SK-N-SH treated with all-trans-retinoic acid at 6 μM for 48 hours (cell line): ENCODE measurements at regions not wholly inside any gene's neighbourhood (a gene's known extent, or its start where the extent isn't known, plus 50 kb on each side); places are given as distances from the start of the nearest gene placed in this dataset.

ENCODE experiments used
- ATAC-seq: fragments of 200-7000 bp; cut with Tn5 transposase; 3 replicates; pipeline ENCODE4 v1.9.1; 2020; ENCODE audit warnings: mild to moderate bottlenecking, moderate library complexity
- ARNTL ChIP-seq: fragments of 450-650 bp; formaldehyde crosslinking; IDR thresholded peaks from 2 replicates; pipeline ENCODE4 v1.5.0; 2020; ENCODE audit warnings: low read depth, mild to moderate bottlenecking, moderate library complexity, borderline replicate concordance
- BACH2 ChIP-seq: fragments of 250-450 bp; sonication (Bioruptor Pico); IDR thresholded peaks from 2 replicates; pipeline ENCODE4 v1.9.0; 2021; ENCODE audit warnings: mild to moderate bottlenecking, borderline replicate concordance
- CSDC2 ChIP-seq: fragments of 250-450 bp; sonication (Bioruptor Pico); IDR thresholded peaks from 2 replicates; pipeline ENCODE4 v1.5.0; 2020; ENCODE audit warnings: mild to moderate bottlenecking, moderate library complexity
- CSRNP3 ChIP-seq: fragments of 250-450 bp; sonication (Bioruptor Pico); IDR thresholded peaks from 2 replicates; pipeline ENCODE4 v1.5.1; 2021; ENCODE audit warnings: mild to moderate bottlenecking, moderate library complexity
- ESRRG ChIP-seq: fragments of 250-450 bp; sonication (Bioruptor Pico); IDR thresholded peaks from 2 replicates; pipeline ENCODE4 v1.6.1; 2021; ENCODE audit warnings: mild to moderate bottlenecking
- GLIS3 ChIP-seq: fragments of 250-450 bp; sonication (Bioruptor Pico); IDR thresholded peaks from 2 replicates; pipeline ENCODE4 v1.5.0; 2020; ENCODE audit warnings: mild to moderate bottlenecking, moderate library complexity
- ISL1 ChIP-seq: fragments of 250-450 bp; sonication (Bioruptor Pico); IDR thresholded peaks from 2 replicates; pipeline ENCODE4 v2.1.2; 2022; ENCODE audit warnings: mild to moderate bottlenecking, moderate library complexity
- OSR1 ChIP-seq: fragments of 250-450 bp; sonication (Bioruptor Pico); IDR thresholded peaks from 2 replicates; pipeline ENCODE4 v1.8.0; 2022; ENCODE audit warnings: moderate library complexity, mild to moderate bottlenecking, inconsistent platforms
- PATZ1 ChIP-seq: fragments of 250-450 bp; sonication (Bioruptor Pico); IDR thresholded peaks from 2 replicates; pipeline ENCODE4 v1.8.0; 2020; ENCODE audit warnings: mild to moderate bottlenecking, moderate library complexity, borderline replicate concordance
- PPARA ChIP-seq: fragments of 250-450 bp; sonication (Bioruptor Pico); IDR thresholded peaks from 2 replicates; pipeline ENCODE4 v1.5.0; 2020; ENCODE audit warnings: mild to moderate bottlenecking, borderline replicate concordance
- RARB ChIP-seq: fragments of 250-450 bp; sonication (Bioruptor Pico); IDR thresholded peaks from 2 replicates; pipeline ENCODE4 v1.8.0; 2021; ENCODE audit warnings: mild to moderate bottlenecking, moderate library complexity
- SNAI2 ChIP-seq: fragments of 250-450 bp; sonication (Bioruptor Pico); IDR thresholded peaks from 2 replicates; pipeline ENCODE4 v1.5.0; 2020; ENCODE audit warnings: mild to moderate bottlenecking, moderate library complexity
- TCF4 ChIP-seq: fragments of 250-450 bp; sonication (Bioruptor Pico); IDR thresholded peaks from 2 replicates; pipeline ENCODE4 v1.8.0; 2021; ENCODE audit warnings: mild to moderate bottlenecking, moderate library complexity, borderline replicate concordance
- TOX ChIP-seq: fragments of 250-450 bp; sonication (Bioruptor Pico); IDR thresholded peaks from 2 replicates; pipeline ENCODE4 v1.8.0; 2021; ENCODE audit warnings: mild to moderate bottlenecking, moderate library complexity, borderline replicate concordance
- ZC3H10 ChIP-seq: fragments of 250-450 bp; sonication (Bioruptor Pico); IDR thresholded peaks from 2 replicates; pipeline ENCODE4 v1.5.1; 2021; ENCODE audit warnings: mild to moderate bottlenecking, moderate library complexity
- ZFP3 ChIP-seq: fragments of 250-450 bp; sonication (Bioruptor Pico); IDR thresholded peaks from 2 replicates; pipeline ENCODE4 v1.5.0; 2020; ENCODE audit warnings: mild to moderate bottlenecking, moderate library complexity
- ZFP30 ChIP-seq: fragments of 450-650 bp; formaldehyde crosslinking; IDR thresholded peaks from 2 replicates; pipeline ENCODE4 v1.5.0; 2022; ENCODE audit warnings: mild to moderate bottlenecking, moderate library complexity
- ZNF565 ChIP-seq: fragments of 450-650 bp; formaldehyde crosslinking; conservative IDR thresholded peaks from 2 replicates; pipeline ENCODE4 v1.5.0; 2020; ENCODE audit warnings: low read depth, mild to moderate bottlenecking, moderate library complexity
- ZNF70 ChIP-seq: fragments of 450-650 bp; formaldehyde crosslinking; IDR thresholded peaks from 2 replicates; pipeline ENCODE4 v1.5.0; 2020; ENCODE audit warnings: mild to moderate bottlenecking, moderate library complexity
- ZNF8 ChIP-seq: fragments of 450-650 bp; formaldehyde crosslinking; IDR thresholded peaks from 2 replicates; pipeline ENCODE4 v1.5.0; 2020; ENCODE audit warnings: mild to moderate bottlenecking, moderate library complexity
- TF ChIP-seq, protein P1 (sequence below): fragments of 250-450 bp; sonication (Bioruptor Pico); IDR thresholded peaks from 2 replicates; pipeline ENCODE4 v1.5.1; 2020; ENCODE audit warnings: low read depth, mild to moderate bottlenecking, moderate library complexity
- TF ChIP-seq, protein P2 (sequence below): fragments of 250-450 bp; sonication (Bioruptor Pico); IDR thresholded peaks from 2 replicates; pipeline ENCODE4 v1.5.0; 2020; ENCODE audit warnings: mild to moderate bottlenecking, moderate library complexity

GRCh38 chr10:105468759-105469158, 827.7 kb downstream of the SORCS3 start:
- TF ChIP-seq, protein P1, sequence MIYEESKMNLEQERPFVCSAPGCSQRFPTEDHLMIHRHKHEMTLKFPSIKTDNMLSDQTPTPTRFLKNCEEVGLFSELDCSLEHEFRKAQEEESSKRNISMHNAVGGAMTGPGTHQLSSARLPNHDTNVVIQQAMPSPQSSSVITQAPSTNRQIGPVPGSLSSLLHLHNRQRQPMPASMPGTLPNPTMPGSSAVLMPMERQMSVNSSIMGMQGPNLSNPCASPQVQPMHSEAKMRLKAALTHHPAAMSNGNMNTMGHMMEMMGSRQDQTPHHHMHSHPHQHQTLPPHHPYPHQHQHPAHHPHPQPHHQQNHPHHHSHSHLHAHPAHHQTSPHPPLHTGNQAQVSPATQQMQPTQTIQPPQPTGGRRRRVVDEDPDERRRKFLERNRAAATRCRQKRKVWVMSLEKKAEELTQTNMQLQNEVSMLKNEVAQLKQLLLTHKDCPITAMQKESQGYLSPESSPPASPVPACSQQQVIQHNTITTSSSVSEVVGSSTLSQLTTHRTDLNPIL (CRISPR knock-in tag), result no peak
- TF ChIP-seq ZFP30, result no peak
- no peak for TF ChIP-seq ZNF70 (CRISPR knock-in tag)
- TF ChIP-seq, protein P2, sequence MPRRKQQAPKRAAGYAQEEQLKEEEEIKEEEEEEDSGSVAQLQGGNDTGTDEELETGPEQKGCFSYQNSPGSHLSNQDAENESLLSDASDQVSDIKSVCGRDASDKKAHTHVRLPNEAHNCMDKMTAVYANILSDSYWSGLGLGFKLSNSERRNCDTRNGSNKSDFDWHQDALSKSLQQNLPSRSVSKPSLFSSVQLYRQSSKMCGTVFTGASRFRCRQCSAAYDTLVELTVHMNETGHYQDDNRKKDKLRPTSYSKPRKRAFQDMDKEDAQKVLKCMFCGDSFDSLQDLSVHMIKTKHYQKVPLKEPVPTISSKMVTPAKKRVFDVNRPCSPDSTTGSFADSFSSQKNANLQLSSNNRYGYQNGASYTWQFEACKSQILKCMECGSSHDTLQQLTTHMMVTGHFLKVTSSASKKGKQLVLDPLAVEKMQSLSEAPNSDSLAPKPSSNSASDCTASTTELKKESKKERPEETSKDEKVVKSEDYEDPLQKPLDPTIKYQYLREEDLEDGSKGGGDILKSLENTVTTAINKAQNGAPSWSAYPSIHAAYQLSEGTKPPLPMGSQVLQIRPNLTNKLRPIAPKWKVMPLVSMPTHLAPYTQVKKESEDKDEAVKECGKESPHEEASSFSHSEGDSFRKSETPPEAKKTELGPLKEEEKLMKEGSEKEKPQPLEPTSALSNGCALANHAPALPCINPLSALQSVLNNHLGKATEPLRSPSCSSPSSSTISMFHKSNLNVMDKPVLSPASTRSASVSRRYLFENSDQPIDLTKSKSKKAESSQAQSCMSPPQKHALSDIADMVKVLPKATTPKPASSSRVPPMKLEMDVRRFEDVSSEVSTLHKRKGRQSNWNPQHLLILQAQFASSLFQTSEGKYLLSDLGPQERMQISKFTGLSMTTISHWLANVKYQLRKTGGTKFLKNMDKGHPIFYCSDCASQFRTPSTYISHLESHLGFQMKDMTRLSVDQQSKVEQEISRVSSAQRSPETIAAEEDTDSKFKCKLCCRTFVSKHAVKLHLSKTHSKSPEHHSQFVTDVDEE (CRISPR knock-in tag), result no peak
- no peak for TF ChIP-seq ESRRG
- no peak for TF ChIP-seq ZFP3 (CRISPR knock-in tag)
- TF ChIP-seq CSRNP3 (CRISPR knock-in tag), result no peak
- TF ChIP-seq ARNTL (CRISPR knock-in tag), result no peak
- TF ChIP-seq ZNF565 (CRISPR knock-in tag), result no peak
- TF ChIP-seq CSDC2, result no peak
- TF ChIP-seq ISL1 (CRISPR knock-in tag), result no peak
- no peak for TF ChIP-seq GLIS3
- TF ChIP-seq ZNF8 (CRISPR knock-in tag), result no peak
- TF ChIP-seq PPARA, result no peak
- TF ChIP-seq ZC3H10 (CRISPR knock-in tag), result no peak
- no peak for TF ChIP-seq TOX (CRISPR knock-in tag)
- no peak for ATAC-seq

GRCh38 chr10:105466521-105466920, 825.4 kb downstream of the SORCS3 start:
- TF ChIP-seq ESRRG, result no peak
- no peak for TF ChIP-seq ZNF70 (CRISPR knock-in tag)
- TF ChIP-seq RARB (CRISPR knock-in tag), result no peak
- TF ChIP-seq, protein P2 (CRISPR knock-in tag), result no peak
- no peak for TF ChIP-seq PATZ1
- TF ChIP-seq CSDC2, result no peak
- no peak for ATAC-seq

DNA sequence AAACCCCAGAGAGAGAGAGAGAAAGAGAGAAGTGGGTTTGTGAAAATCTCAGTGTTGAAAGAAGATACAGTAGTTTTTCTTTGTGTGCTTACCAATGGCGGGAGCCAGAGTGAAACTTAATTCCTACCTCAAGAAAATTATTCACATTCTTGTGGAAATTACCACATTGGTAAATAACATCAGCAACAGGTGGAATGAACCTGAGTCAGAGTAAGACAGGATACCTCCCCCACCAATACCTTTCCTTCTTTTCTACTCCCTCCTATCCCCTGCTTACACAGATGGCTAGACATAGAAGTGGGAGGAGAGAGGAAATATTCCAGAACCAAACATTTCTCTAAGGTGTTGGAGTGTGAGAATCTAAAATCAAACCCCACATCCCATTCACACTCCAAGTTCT, 793.9 kb downstream of the SORCS3 start:
- no peak for ATAC-seq
- TF ChIP-seq OSR1 (CRISPR knock-in tag), result no peak
- no peak for TF ChIP-seq TCF4 (CRISPR knock-in tag)
- TF ChIP-seq CSRNP3 (CRISPR knock-in tag), result no peak
- no peak for TF ChIP-seq SNAI2 (CRISPR knock-in tag)
- no peak for TF ChIP-seq TOX (CRISPR knock-in tag)
- TF ChIP-seq PATZ1, result no peak
- no peak for TF ChIP-seq BACH2 (CRISPR knock-in tag)
- TF ChIP-seq CSDC2, result no peak
- no peak for TF ChIP-seq ZFP3 (CRISPR knock-in tag)
- no peak for TF ChIP-seq ZC3H10 (CRISPR knock-in tag)
- TF ChIP-seq ESRRG, result no peak
- TF ChIP-seq, protein P2 (CRISPR knock-in tag), result no peak
